ENCODE measurements at regions not wholly inside any gene's neighbourhood (a gene's known extent, or its start where the extent isn't known, plus 50 kb on each side); places are given as distances from the start of the nearest gene placed in this dataset.

DNA sequence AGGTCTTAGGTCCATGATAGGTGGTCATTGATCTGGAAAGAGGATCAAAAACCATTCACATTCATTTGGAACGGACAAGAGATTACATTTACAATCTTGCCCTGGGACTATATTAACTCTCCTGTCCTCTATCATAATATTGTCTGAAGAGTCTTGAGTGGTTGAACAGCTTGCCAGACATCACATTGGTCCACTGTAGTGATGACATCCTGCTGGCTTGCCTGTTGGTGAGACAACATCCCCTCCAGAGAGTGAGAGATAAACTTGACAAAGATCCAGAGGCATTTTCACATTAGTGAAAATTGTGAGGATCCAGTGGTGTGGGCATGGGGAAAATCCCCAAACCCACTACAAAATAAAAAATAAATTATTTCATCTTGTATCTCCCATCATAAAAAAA, 155.7 kb upstream of the LEF1 start:
- peaks cover 21% of the 10 kb centered on the region for H3K27me3 Mint-ChIP-seq (ENCODE audit: low read depth)
- no peak overlapping the region for H3K27ac Mint-ChIP-seq
- H3K9me3 Mint-ChIP-seq = peaks cover 5% of the 10 kb centered on the region
- no peak for DNase-seq (ENCODE audit: low spot score)
- H3K4me3 Mint-ChIP-seq (ENCODE audit: low read depth) = no peak overlapping the region
- intact Hi-C loops (cut with micrococcal nuclease) = no loop called here
- H3K36me3 Mint-ChIP-seq (ENCODE audit: low read depth) = no peaks in the 10 kb centered on the region
- peaks cover 10% of the 10 kb centered on the region for H3K4me1 Mint-ChIP-seq (ENCODE audit: low read depth)

DNA sequence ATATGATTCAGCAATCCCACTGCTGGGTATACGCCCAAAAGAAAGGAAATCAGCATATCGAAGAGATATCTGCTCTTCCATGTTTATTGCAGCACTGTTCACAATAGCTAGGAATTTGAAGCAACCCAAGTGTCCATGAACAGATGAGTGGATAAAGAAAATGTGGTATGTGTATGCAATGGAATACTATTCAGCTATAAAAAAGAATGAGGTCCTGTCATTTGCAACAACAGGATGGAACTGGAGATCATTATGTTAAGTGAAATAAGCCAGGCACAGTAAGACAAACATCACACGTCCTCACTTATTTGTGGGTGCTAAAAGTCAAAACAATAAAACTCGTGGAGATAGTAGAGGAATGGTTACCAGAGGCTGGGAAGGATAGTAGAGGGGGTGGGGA, 153.8 kb upstream of the LEF1 start:
- Mint-ChIP-seq H3K27me3 (ENCODE audit: low read depth) (peaks cover 7% of the 10 kb centered on the region), H3K4me1 (ENCODE audit: low read depth) (no peaks in the 10 kb centered on the region)

DNA sequence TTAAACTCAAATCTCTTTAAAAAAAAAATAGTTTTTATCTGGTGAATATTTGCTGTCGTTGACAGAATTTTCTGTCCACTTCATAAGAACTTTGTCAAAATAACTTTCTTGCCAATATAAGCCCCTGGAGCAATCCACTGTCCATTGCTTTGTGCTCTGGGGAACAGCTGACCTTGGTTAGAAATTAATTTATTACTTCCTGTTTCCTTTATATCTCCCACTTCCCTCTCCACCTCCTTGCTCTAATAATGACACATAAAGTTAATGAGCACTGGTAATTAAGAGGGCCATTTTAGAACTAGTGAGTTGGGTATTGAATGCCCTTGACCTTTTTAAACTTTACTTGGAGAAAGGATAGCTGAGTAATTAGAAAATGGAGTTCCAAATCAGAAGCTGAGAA, 151.3 kb upstream of the LEF1 start:
- Mint-ChIP-seq H3K4me1 (ENCODE audit: low read depth) (peaks cover 8% of the 10 kb centered on the region), H3K4me3 (ENCODE audit: low read depth) (no peak overlapping the region), H3K9me3 (peaks cover 5% of the 10 kb centered on the region), H3K36me3 (ENCODE audit: low read depth) (no peaks in the 10 kb centered on the region), H3K27ac (no peak overlapping the region), H3K27me3 (ENCODE audit: low read depth) (peaks cover 10% of the 10 kb centered on the region)
- no peak for DNase-seq (ENCODE audit: low spot score)
- intact Hi-C loops (cut with micrococcal nuclease) = no loop called here

More for the DNA sequence above, 153.8 kb upstream of the LEF1 start:
- intact Hi-C loops (cut with micrococcal nuclease) = no loop called here
- no peaks in the 10 kb centered on the region for H3K36me3 Mint-ChIP-seq (ENCODE audit: low read depth)
- DNase-seq (ENCODE audit: low spot score) = no peak
- no peak overlapping the region for H3K27ac Mint-ChIP-seq
- no peak overlapping the region for H3K4me3 Mint-ChIP-seq (ENCODE audit: low read depth)
- H3K9me3 Mint-ChIP-seq = peaks cover 5% of the 10 kb centered on the region

DNA sequence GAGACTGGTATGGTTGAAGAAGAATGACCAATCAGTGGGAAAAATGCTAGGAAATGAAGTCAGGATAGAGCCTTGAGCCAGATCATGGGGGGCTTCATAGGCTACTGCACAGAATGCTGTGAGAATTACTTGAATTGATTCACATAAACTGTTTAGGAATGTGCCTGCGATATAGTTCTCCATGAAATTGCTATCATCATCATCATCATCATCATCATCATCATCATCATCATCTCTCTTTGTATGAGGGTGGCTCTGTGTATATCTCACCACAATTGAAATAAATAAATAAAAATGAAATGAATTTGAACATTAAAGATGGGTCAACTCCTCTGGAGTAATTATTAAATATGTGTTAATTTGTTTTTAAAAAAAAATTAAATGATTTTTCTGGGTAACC, 148.6 kb upstream of the LEF1 start:
- H3K27ac Mint-ChIP-seq = no peak overlapping the region
- H3K27me3 Mint-ChIP-seq (ENCODE audit: low read depth) = peaks cover 10% of the 10 kb centered on the region
- no peaks in the 10 kb centered on the region for H3K36me3 Mint-ChIP-seq (ENCODE audit: low read depth)
- H3K4me3 Mint-ChIP-seq (ENCODE audit: low read depth) = no peak overlapping the region
- H3K9me3 Mint-ChIP-seq = peaks cover under 1% of the 10 kb centered on the region
- DNase-seq (ENCODE audit: low spot score) = no peak
- intact Hi-C loops (cut with micrococcal nuclease) = no loop called here
- H3K4me1 Mint-ChIP-seq (ENCODE audit: low read depth) = peaks cover 22% of the 10 kb centered on the region

DNA sequence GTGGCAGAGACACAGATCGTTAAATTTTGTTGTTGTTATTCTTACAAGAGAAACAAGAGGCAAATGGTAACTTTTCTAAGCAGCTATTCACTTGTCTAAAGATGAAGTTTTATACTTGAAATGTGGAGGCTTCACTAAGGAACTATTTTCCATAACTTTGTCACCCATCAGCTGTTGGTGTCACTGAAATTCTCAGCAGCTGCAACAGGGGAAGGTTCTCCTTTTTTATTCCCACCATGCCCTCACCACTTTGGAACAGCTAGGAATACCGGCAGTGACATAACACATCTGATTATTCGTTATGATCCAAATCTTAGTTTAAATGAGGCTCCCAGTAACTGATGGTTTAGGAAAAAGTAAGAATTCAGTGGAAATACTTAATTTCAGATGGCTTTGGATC, 147.0 kb upstream of the LEF1 start:
- Mint-ChIP-seq H3K27me3 (ENCODE audit: low read depth) (peaks cover 15% of the 10 kb centered on the region), H3K9me3 (no peaks in the 10 kb centered on the region), H3K4me3 (ENCODE audit: low read depth) (no peak overlapping the region), H3K27ac (no peak overlapping the region), H3K4me1 (ENCODE audit: low read depth) (peaks cover 24% of the 10 kb centered on the region), H3K36me3 (ENCODE audit: low read depth) (no peaks in the 10 kb centered on the region)
- intact Hi-C loops (cut with micrococcal nuclease) = no loop called here
- no peak for DNase-seq (ENCODE audit: low spot score)

DNA sequence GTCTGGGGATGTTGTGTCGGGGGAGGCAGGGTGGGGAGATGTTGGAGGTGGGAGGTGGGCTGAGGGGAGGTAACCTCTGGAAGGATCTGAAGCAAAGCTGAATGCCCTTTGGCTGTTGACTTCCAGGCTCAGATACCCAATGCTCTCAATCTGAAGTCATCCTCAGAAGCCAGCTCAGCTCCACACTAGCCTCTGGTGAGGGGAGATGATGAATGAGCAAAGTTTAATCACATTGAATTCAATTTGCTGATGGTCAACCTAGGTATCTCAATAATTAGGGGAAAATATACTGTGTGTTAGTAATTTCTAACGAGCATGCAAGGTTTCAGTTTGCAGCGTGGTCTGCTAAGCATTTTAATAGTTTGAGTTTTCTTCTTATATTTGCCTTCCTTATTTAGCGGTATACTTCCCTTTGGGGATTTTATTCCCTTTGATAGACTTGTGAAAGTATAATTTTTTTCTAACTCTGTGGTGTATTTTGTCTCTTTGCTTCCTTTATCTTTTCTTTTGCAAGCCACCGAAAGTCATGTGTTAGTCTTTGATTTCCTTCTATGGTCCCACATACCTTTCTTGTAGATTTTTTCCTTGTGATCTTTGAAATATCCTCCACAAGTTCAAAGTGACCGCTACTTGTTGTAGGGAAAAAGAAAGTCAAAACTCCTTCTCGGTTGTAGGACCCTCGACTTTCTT, 146.3 kb upstream of the LEF1 start:
- peaks cover 15% of the 10 kb centered on the region for H3K27me3 Mint-ChIP-seq (ENCODE audit: low read depth)
- no peak overlapping the region for H3K27ac Mint-ChIP-seq
- no peaks in the 10 kb centered on the region for H3K9me3 Mint-ChIP-seq
- no peak overlapping the region for H3K4me3 Mint-ChIP-seq (ENCODE audit: low read depth)
- no peak for DNase-seq (ENCODE audit: low spot score)
- intact Hi-C loops (cut with micrococcal nuclease) = no loop called here
- H3K4me1 Mint-ChIP-seq (ENCODE audit: low read depth) = peaks cover 24% of the 10 kb centered on the region
- no peaks in the 10 kb centered on the region for H3K36me3 Mint-ChIP-seq (ENCODE audit: low read depth)

DNA sequence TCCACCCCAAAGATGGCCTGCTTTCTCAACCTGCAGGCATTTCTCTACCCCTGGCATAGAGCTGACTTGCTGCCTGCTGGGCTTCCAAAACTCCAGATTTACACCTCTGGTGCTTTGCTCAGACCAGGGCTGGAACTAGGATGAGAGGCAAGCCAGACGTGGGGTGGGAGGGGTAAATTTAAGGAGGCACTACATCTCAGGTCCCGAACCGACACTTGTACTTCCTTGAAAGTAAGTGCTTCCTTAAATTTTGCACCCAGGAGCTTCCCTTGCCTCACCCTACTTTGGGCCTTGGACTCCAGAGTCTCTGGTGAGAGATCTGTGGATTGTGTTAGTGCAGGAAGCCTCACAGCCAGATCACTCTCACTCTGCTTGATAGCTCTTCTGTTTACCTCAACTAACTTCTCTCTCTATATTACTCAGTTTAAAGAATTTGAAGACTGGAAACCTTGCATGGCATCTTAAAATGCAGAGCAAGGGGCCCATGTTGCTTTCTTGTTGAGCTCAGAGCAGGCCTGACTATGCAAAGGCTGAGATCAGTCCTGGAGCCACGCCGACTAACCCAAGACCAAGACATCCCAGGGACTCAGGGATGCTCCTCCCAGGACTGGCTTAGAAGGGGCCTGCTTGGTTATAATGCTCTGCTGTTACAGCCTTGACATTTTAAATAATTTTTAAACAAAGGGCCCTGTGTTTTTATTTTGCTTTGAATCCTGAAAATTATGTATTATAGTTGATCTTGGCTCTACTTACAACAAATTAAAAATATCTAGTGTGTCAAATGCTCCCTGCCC, 145.0 kb upstream of the LEF1 start:
- DNase-seq (ENCODE audit: low spot score) = no peak
- intact Hi-C loops (cut with micrococcal nuclease) = no loop called here

DNA sequence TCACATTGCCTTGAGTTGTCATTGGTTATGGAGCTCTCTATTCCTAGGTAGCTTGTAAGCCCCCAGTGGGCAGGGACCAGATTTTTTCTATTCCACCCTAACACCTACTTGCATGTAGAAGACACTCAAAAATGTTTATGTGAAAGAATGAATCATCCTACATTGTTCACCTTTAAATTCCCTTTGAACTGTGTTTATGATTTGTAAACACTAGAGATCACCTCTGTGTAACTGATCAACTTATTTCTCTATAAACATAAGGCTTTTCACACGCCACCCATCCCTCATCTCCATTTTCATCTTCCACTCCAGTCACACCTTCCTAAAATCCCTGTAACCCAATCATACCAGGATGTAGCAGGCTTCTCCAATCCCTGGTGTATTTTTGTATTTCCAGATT, 142.6 kb upstream of the LEF1 start:
- Mint-ChIP-seq H3K27ac (no peak overlapping the region), H3K9me3 (no peaks in the 10 kb centered on the region), H3K27me3 (ENCODE audit: low read depth) (peaks cover 11% of the 10 kb centered on the region), H3K4me1 (ENCODE audit: low read depth) (peaks cover 23% of the 10 kb centered on the region), H3K4me3 (ENCODE audit: low read depth) (no peak overlapping the region), H3K36me3 (ENCODE audit: low read depth) (no peaks in the 10 kb centered on the region)
- intact Hi-C loops (cut with micrococcal nuclease) = no loop called here
- DNase-seq (ENCODE audit: low spot score) = no peak

More for the DNA sequence above, 145.0 kb upstream of the LEF1 start:
- peaks cover 13% of the 10 kb centered on the region for H3K27me3 Mint-ChIP-seq (ENCODE audit: low read depth)
- no peak overlapping the region for H3K27ac Mint-ChIP-seq
- no peaks in the 10 kb centered on the region for H3K36me3 Mint-ChIP-seq (ENCODE audit: low read depth)
- H3K4me1 Mint-ChIP-seq (ENCODE audit: low read depth) = peaks cover 24% of the 10 kb centered on the region
- no peak overlapping the region for H3K4me3 Mint-ChIP-seq (ENCODE audit: low read depth)
- H3K9me3 Mint-ChIP-seq = no peaks in the 10 kb centered on the region

DNA sequence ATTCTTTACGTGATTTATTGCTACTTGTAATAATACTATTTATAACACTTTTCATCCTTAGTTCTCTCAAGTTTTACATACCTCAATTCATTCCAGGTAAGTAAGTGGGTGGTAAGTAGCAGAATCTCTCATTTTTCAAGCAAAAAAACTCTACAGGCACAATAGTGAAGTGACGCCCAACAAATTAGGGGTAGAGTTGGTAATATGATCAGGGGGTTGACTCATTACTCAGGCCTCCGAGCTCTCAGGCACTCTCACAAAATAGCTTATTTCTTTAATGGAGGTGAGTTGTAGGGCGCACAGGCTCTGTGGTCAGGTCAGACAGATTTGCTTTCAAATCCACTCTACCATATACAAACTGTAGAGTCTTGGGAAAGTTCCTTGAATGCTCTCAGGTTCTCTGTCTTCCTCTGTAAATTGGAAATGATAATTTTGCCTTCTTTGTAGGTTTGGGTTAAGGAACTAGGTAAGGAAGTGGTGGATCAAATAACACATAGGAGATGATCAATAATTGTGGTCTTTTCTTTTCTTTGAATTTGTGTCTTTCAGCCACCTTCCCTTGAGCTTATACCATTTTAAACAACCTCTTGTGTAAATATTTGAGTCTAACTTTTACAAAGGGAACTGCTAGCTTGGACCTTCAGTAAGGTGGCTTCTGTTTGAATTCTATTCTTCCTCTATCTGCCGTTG, 134.9 kb upstream of the LEF1 start:
- H3K9me3 Mint-ChIP-seq = peaks cover 5% of the 10 kb centered on the region
- no peak overlapping the region for H3K4me3 Mint-ChIP-seq (ENCODE audit: low read depth)
- peaks cover 3% of the 10 kb centered on the region for H3K27me3 Mint-ChIP-seq (ENCODE audit: low read depth)
- intact Hi-C loops (cut with micrococcal nuclease) = no loop called here
- H3K4me1 Mint-ChIP-seq (ENCODE audit: low read depth) = peaks cover 13% of the 10 kb centered on the region
- no peak overlapping the region for H3K27ac Mint-ChIP-seq
- no peak for DNase-seq (ENCODE audit: low spot score)
- no peaks in the 10 kb centered on the region for H3K36me3 Mint-ChIP-seq (ENCODE audit: low read depth)

DNA sequence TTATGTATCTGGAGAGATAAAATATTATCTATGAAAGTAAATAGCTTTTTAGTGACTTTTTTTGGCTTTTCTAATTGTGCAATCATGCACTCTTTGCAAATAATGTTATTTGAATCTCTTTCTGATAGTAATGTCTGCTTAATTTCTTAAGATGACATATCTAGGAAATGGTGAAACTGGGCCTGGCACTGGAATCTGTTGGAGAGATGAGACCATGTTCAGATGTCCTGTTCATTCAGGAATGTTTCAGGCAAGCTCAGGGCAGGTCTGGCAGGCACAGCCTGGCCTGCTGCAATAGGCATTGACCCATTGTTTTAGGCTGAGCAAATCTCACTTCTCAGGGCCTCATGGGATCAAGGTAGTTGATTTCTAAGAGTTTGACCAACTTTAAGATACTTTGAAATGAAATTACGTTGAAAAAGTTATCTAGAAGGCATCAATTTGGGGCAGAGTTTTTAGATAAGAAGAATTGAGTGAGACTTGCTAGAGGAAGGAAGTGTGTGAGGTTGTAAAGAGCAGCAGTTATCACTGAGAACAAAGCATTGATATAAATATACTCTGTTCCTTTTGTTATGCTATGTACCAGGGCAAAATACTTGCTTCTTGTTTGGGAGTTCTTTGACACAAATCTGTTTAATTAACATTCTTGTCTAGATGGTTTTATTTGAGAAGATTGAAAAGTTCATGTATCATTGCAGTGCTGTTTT, 133.0 kb upstream of the LEF1 start:
- peaks cover 13% of the 10 kb centered on the region for H3K4me1 Mint-ChIP-seq (ENCODE audit: low read depth)
- no peak for DNase-seq (ENCODE audit: low spot score)
- no peak overlapping the region for H3K4me3 Mint-ChIP-seq (ENCODE audit: low read depth)
- intact Hi-C loops (cut with micrococcal nuclease) = no loop called here
- H3K36me3 Mint-ChIP-seq (ENCODE audit: low read depth) = no peaks in the 10 kb centered on the region
- H3K27me3 Mint-ChIP-seq (ENCODE audit: low read depth) = peaks cover 2% of the 10 kb centered on the region
- H3K27ac Mint-ChIP-seq = no peak overlapping the region
- peaks cover 5% of the 10 kb centered on the region for H3K9me3 Mint-ChIP-seq

DNA sequence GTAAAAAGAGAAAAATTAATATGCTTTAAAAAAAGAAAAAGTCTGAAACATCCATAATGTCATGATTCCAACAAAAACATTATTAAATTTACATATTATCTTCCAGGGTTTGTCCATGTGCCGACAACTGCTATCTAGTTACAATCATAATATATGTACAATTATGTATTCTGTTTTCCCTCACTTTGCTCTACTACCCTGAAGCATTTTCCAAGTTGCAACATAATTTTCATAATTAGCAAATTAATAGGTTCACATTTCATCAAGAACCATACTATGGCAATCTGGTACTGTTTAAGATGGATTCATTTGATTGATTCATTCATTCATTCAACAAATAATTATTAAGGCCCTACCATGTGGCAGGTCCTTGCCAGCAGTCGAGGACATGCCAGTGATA, 128.9 kb upstream of the LEF1 start:
- intact Hi-C loops (cut with micrococcal nuclease) = no loop called here
- DNase-seq (ENCODE audit: low spot score) = no peak
- Mint-ChIP-seq H3K36me3 (ENCODE audit: low read depth) (no peaks in the 10 kb centered on the region), H3K27ac (no peak overlapping the region), H3K4me1 (ENCODE audit: low read depth) (peaks cover 9% of the 10 kb centered on the region), H3K9me3 (peaks cover 5% of the 10 kb centered on the region), H3K27me3 (ENCODE audit: low read depth) (peaks cover 6% of the 10 kb centered on the region), H3K4me3 (ENCODE audit: low read depth) (no peak overlapping the region)

DNA sequence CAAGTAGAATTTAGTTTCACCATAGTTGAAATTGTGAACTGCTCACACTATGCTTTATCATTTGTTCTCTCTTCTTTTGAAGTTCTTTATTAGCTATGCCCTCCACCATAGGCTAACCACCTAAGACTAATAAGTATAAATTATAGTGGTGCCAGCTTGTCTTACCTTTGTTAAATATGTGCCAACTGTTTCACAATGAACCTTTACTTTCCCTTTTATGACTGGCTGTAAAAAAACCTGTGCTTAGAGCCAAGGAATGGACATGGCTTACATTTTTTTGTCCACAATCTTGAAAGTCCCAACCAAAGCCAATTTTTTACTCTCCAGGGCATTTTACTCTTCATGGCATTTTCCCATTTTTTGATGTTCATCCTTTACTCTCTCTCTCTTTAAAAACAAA, 123.5 kb upstream of the LEF1 start:
- Mint-ChIP-seq H3K4me1 (ENCODE audit: low read depth) (peaks cover 12% of the 10 kb centered on the region), H3K9me3 (no peaks in the 10 kb centered on the region), H3K27ac (no peak overlapping the region), H3K4me3 (ENCODE audit: low read depth) (no peak overlapping the region), H3K36me3 (ENCODE audit: low read depth) (no peaks in the 10 kb centered on the region), H3K27me3 (ENCODE audit: low read depth) (peaks cover 9% of the 10 kb centered on the region)
- no peak for DNase-seq (ENCODE audit: low spot score)
- intact Hi-C loops (cut with micrococcal nuclease) = no loop called here
